ENCODE measurements at regions not wholly inside any gene's neighbourhood (a gene's known extent, or its start where the extent isn't known, plus 50 kb on each side); places are given as distances from the start of the nearest gene placed in this dataset.

GRCh38 chr14:25122211-25122610, 72.3 kb upstream of the STXBP6 start:
- Histone ChIP-seq H3K36me3 (ENCODE audit: low read length) (no peaks in the 10 kb centered on the region), H3F3A (ENCODE audit: insufficient read depth) (no peaks in the 10 kb centered on the region), H3K4me2 (ENCODE audit: low read depth, low read length, poor library complexity, severe bottlenecking) (no peak overlapping the region), H3K27me3 (ENCODE audit: low read length) (no peaks in the 10 kb centered on the region), H4K20me1 (ENCODE audit: low read depth, low read length) (no peaks in the 10 kb centered on the region), H3K9me3 (ENCODE audit: insufficient read depth, low read length) (no peaks in the 10 kb centered on the region), H2AFZ (ENCODE audit: low read depth, low read length, severe bottlenecking) (no peak overlapping the region), H3K4me3 (ENCODE audit: insufficient read depth, low read length, poor library complexity, severe bottlenecking) (no peak overlapping the region), H3K27ac (ENCODE audit: low read depth, low read length) (no peak overlapping the region), H3K9ac (ENCODE audit: low read length) (no peak overlapping the region), H3K9me2 (replicated peaks; ENCODE audit: insufficient read depth, low read length) (no peaks in the 10 kb centered on the region), H3K79me2 (ENCODE audit: insufficient read depth, low read length) (no peaks in the 10 kb centered on the region)
- TF ChIP-seq EZH2phosphoT487 (conservative IDR thresholded peaks at IDR 0.05; ENCODE audit: low read length): no peak

DNA sequence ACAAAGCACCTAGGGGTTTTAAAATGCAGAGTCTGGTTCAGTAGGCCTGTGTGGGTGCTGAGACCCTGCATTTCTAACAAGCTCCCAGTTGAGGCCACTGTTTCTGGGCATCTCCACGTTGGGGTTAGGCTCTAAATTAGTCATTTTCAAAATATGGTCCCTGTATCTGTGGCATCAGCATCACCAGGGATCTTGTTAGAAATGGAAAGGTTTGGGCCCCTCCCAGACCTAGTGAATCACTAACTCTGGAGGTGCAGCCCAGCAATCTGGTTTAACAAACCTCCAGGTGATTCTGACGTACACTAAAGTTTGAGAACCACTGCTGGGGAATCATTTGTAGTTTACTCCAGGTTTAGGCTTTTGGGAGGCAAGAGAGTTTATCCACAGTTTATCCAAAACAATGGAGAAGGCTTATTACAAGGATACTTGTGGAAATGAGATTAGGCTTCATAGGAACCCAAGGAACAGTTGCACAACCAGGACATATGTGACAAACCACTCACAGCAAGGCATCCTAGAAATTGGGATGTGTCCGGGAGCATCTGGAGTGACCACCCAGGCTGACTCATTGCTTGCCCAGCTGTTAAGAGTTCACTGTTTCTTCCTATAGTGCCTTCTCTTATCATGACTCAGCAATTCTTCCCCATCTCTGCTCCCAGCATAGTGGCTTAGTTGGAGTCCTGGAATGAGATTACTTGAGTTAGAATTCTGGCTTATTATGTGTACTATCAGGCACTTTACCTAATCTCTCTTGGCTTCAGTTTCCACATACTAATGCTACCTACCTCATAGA, 71.6 kb upstream of the STXBP6 start:
- H3K27me3 ChIP-seq (ENCODE audit: low read length): no peaks in the 10 kb centered on the region
- no peak for TF ChIP-seq EZH2phosphoT487 (conservative IDR thresholded peaks at IDR 0.05; ENCODE audit: low read length)
- no peak for TF ChIP-seq CTCF (IDR thresholded peaks at IDR 0.05; ENCODE audit: insufficient read depth, low read length, poor library complexity, severe bottlenecking)
- H3K4me3 ChIP-seq (ENCODE audit: insufficient read depth, low read length, poor library complexity, severe bottlenecking): no peak overlapping the region
- H3K79me2 ChIP-seq (ENCODE audit: insufficient read depth, low read length): no peaks in the 10 kb centered on the region
- no peaks in the 10 kb centered on the region for H3K36me3 ChIP-seq (ENCODE audit: low read length)
- H4K20me1 ChIP-seq (ENCODE audit: low read depth, low read length): no peaks in the 10 kb centered on the region
- H3K27ac ChIP-seq (ENCODE audit: low read depth, low read length): no peak overlapping the region
- no peak overlapping the region for H3K9ac ChIP-seq (ENCODE audit: low read length)
- H3K4me2 ChIP-seq (ENCODE audit: low read depth, low read length, poor library complexity, severe bottlenecking): no peak overlapping the region
- H3K9me2 ChIP-seq (replicated peaks; ENCODE audit: insufficient read depth, low read length): no peaks in the 10 kb centered on the region
- no peaks in the 10 kb centered on the region for H3K9me3 ChIP-seq (ENCODE audit: insufficient read depth, low read length)
- H2AFZ ChIP-seq (ENCODE audit: low read depth, low read length, severe bottlenecking): no peak overlapping the region
- H3F3A ChIP-seq (ENCODE audit: insufficient read depth): no peaks in the 10 kb centered on the region

DNA sequence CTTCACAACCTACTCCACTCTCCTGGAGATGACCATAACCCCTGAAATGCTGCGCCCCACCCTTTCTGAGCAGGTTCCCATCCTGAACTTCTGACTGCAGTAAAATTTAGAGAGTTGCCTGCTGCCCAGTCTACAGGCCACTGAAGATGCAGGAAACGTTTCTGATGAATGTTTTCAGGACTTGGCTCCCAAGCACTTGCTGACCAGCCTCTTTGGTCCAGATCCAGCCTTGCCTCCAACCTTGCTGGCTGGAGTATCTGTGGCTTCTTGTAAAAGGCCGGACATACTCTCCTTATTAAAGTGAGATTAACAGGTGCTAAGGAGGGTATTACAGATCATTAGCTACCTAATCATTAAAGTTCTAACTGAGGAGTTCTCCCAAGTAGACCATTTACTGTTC, 70.3 kb upstream of the STXBP6 start:
- no peak overlapping the region for H2AFZ ChIP-seq (ENCODE audit: low read depth, low read length, severe bottlenecking)
- no peak for TF ChIP-seq EZH2phosphoT487 (conservative IDR thresholded peaks at IDR 0.05; ENCODE audit: low read length)
- TF ChIP-seq CTCF (IDR thresholded peaks at IDR 0.05; ENCODE audit: insufficient read depth, low read length, poor library complexity, severe bottlenecking): no peak
- no peak overlapping the region for H3K27ac ChIP-seq (ENCODE audit: low read depth, low read length)

DNA sequence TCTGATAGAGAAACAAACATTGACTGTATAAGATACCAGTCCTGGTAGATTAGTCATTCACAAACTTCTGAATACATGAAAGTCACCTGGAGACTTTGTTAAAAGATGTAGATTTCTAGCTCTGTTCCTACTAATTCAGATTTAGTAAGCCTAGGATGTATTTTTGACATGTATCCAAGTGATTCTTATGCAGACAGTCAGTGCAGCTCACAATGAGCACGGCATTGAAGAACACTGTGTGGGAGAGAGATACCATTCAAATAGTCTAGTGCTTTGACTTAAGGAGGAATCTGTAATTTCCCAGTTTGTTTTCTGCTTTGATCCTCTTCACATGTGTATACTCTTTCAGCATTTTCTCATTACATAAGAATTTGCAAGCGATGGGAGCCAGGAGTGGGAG, 68.7 kb upstream of the STXBP6 start:
- TF ChIP-seq EZH2phosphoT487 (conservative IDR thresholded peaks at IDR 0.05; ENCODE audit: low read length) (no peak), CTCF (IDR thresholded peaks at IDR 0.05; ENCODE audit: insufficient read depth, low read length, poor library complexity, severe bottlenecking) (no peak)
- no peaks in the 10 kb centered on the region for H3K27me3 ChIP-seq (ENCODE audit: low read length)
- H3K9ac ChIP-seq (ENCODE audit: low read length): no peak overlapping the region
- no peak overlapping the region for H2AFZ ChIP-seq (ENCODE audit: low read depth, low read length, severe bottlenecking)
- no peaks in the 10 kb centered on the region for H4K20me1 ChIP-seq (ENCODE audit: low read depth, low read length)
- H3K9me3 ChIP-seq (ENCODE audit: insufficient read depth, low read length): no peaks in the 10 kb centered on the region
- H3K9me2 ChIP-seq (replicated peaks; ENCODE audit: insufficient read depth, low read length): no peaks in the 10 kb centered on the region
- H3K4me3 ChIP-seq (ENCODE audit: insufficient read depth, low read length, poor library complexity, severe bottlenecking): no peak overlapping the region
- no peak overlapping the region for H3K4me2 ChIP-seq (ENCODE audit: low read depth, low read length, poor library complexity, severe bottlenecking)
- H3K27ac ChIP-seq (ENCODE audit: low read depth, low read length): no peak overlapping the region
- H3K36me3 ChIP-seq (ENCODE audit: low read length): no peaks in the 10 kb centered on the region
- H3K79me2 ChIP-seq (ENCODE audit: insufficient read depth, low read length): no peaks in the 10 kb centered on the region
- no peaks in the 10 kb centered on the region for H3F3A ChIP-seq (ENCODE audit: insufficient read depth)

More for the DNA sequence above, 70.3 kb upstream of the STXBP6 start:
- Histone ChIP-seq H3K4me3 (ENCODE audit: insufficient read depth, low read length, poor library complexity, severe bottlenecking) (no peak overlapping the region), H3K9ac (ENCODE audit: low read length) (no peak overlapping the region), H3F3A (ENCODE audit: insufficient read depth) (no peaks in the 10 kb centered on the region), H4K20me1 (ENCODE audit: low read depth, low read length) (no peaks in the 10 kb centered on the region), H3K4me2 (ENCODE audit: low read depth, low read length, poor library complexity, severe bottlenecking) (no peak overlapping the region), H3K9me3 (ENCODE audit: insufficient read depth, low read length) (no peaks in the 10 kb centered on the region), H3K79me2 (ENCODE audit: insufficient read depth, low read length) (no peaks in the 10 kb centered on the region), H3K9me2 (replicated peaks; ENCODE audit: insufficient read depth, low read length) (no peaks in the 10 kb centered on the region), H3K27me3 (ENCODE audit: low read length) (no peaks in the 10 kb centered on the region), H3K36me3 (ENCODE audit: low read length) (no peaks in the 10 kb centered on the region)
